ENCODE measurements at regions not wholly inside any gene's neighbourhood (a gene's known extent, or its start where the extent isn't known, plus 50 kb on each side); places are given as distances from the start of the nearest gene placed in this dataset.

DNA sequence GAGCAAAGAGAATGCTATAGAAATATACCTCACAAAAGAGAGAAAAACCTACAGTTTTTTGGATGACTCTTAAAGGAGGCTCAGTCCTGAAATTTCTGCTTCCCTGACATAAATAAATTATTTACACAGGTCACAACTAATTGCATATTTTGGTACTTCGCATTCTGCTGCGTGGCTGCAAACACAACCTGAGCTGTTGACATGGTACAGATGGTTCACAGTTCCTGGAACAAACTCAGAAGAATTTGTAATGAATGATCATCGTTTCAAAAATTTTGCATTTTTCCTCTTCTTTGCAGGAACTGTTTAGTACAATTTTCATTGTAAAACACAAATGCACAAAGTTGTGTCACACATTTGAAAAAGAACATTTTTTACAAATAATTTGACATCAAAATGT is 313.7 kb upstream of the SYT1 start:
- no peak for TF ChIP-seq EZH2 (IDR thresholded peaks at IDR 0.05; ENCODE audit: borderline replicate concordance)
- no peak for TF ChIP-seq CTCF (IDR thresholded peaks at IDR 0.05; ENCODE audit: poor library complexity)
- no peak for TF ChIP-seq EZH2phosphoT487 (IDR thresholded peaks at IDR 0.05; ENCODE audit: low read depth, severe bottlenecking, unreplicated experiment)

All from hepatocyte (in vitro differentiated cells).